H9 (cell line): ENCODE measurements at regions not wholly inside any gene's neighbourhood (a gene's known extent, or its start where the extent isn't known, plus 50 kb on each side); places are given as distances from the start of the nearest gene placed in this dataset.
A peak's percentile ranks its signal among the peaks of the same experiment; 100 is the strongest.

ENCODE experiments used
- DNase-seq: peaks from one replicate; pipeline ENCODE4 v3.0.0-alpha.2; 2017
- H2AFZ ChIP-seq: one replicate; pipeline ENCODE4 v1.6.1; 2013; ENCODE audit warnings: mild to moderate bottlenecking, low read length, control low read depth, moderate library complexity
- H2AK5ac ChIP-seq: 2 replicates; pipeline ENCODE4 v1.6.1; 2013; ENCODE audit warnings: low read length, control low read depth, mixed read lengths; ENCODE audit not compliant: insufficient read length
- H2BK120ac ChIP-seq: one replicate; pipeline ENCODE4 v1.6.1; 2013; ENCODE audit warnings: low read depth, mild to moderate bottlenecking, low read length, control low read depth, inconsistent platforms; ENCODE audit not compliant: poor library complexity, severe bottlenecking
- H2BK12ac ChIP-seq: 2 replicates; pipeline ENCODE4 v1.6.1; 2013; ENCODE audit warnings: low read length, control low read depth, mixed read lengths, low read depth; ENCODE audit not compliant: insufficient read length
- H2BK15ac ChIP-seq: 2 replicates; pipeline ENCODE4 v1.6.1; 2013; ENCODE audit warnings: low read depth, low read length, control low read depth
- H2BK20ac ChIP-seq: one replicate; pipeline ENCODE4 v1.6.1; 2013; ENCODE audit warnings: low read depth, mild to moderate bottlenecking, low read length, control low read depth, inconsistent platforms; ENCODE audit not compliant: poor library complexity, severe bottlenecking
- H2BK5ac ChIP-seq: 2 replicates; pipeline ENCODE4 v1.6.1; 2013; ENCODE audit warnings: low read length, control low read depth, mixed read lengths; ENCODE audit not compliant: insufficient read length
- H3K14ac ChIP-seq: 2 replicates; pipeline ENCODE4 v1.6.1; 2013; ENCODE audit warnings: low read length, control low read depth; ENCODE audit not compliant: insufficient read depth
- H3K18ac ChIP-seq: 2 replicates; pipeline ENCODE4 v1.6.1; 2013; ENCODE audit warnings: low read depth, mild to moderate bottlenecking, mixed read lengths, low read length, control low read depth; ENCODE audit not compliant: insufficient read length
- H3K23ac ChIP-seq: 2 replicates; pipeline ENCODE4 v1.6.1; 2013; ENCODE audit warnings: low read length, control low read depth, mixed read lengths, low read depth; ENCODE audit not compliant: insufficient read length
- H3K23me2 ChIP-seq: 2 replicates; pipeline ENCODE4 v1.6.1; 2013; ENCODE audit warnings: low read depth, mild to moderate bottlenecking, mixed read lengths, low read length, control low read depth; ENCODE audit not compliant: insufficient read length, poor library complexity, severe bottlenecking
- H3K27ac ChIP-seq: 2 replicates; pipeline ENCODE4 v1.5.1; 2013; ENCODE audit warnings: low read length, control low read depth, mixed read lengths, low read depth; ENCODE audit not compliant: insufficient read length
- H3K27me3 ChIP-seq: 2 replicates; pipeline ENCODE4 v1.6.1; 2013; ENCODE audit warnings: low read length, control low read depth, inconsistent platforms; ENCODE audit not compliant: insufficient read depth
- H3K4ac ChIP-seq: 2 replicates; pipeline ENCODE4 v1.6.1; 2013; ENCODE audit warnings: low read depth, mild to moderate bottlenecking, control low read depth, inconsistent platforms, low read length, moderate library complexity
- H3K4me1 ChIP-seq: 2 replicates; pipeline ENCODE4 v1.6.1; 2013; ENCODE audit warnings: low read length, control low read depth, inconsistent platforms; ENCODE audit not compliant: insufficient read depth
- H3K4me2 ChIP-seq: 2 replicates; pipeline ENCODE4 v1.6.1; 2013; ENCODE audit warnings: low read length, control low read depth, mixed read lengths; ENCODE audit not compliant: insufficient read length, insufficient read depth
- H3K56ac ChIP-seq: 2 replicates; pipeline ENCODE4 v1.6.1; 2013; ENCODE audit warnings: low read depth, mild to moderate bottlenecking, mixed read lengths, low read length, control low read depth; ENCODE audit not compliant: insufficient read length
- H3K79me1 ChIP-seq: 2 replicates; pipeline ENCODE4 v1.6.1; 2013; ENCODE audit warnings: low read depth, mild to moderate bottlenecking, moderate library complexity, low read length, control low read depth, inconsistent platforms; ENCODE audit not compliant: insufficient read depth, poor library complexity, severe bottlenecking
- H3K79me2 ChIP-seq: 2 replicates; pipeline ENCODE4 v1.6.1; 2013; ENCODE audit warnings: low read length, control low read depth, inconsistent platforms; ENCODE audit not compliant: insufficient read depth
- H3K9ac ChIP-seq: 2 replicates; pipeline ENCODE4 v1.6.1; 2013; ENCODE audit warnings: low read length, control low read depth, mixed read lengths; ENCODE audit not compliant: insufficient read length; ENCODE audit errors: extremely low read depth
- H3K9me3 ChIP-seq: one replicate; pipeline ENCODE4 v1.6.1; 2013; ENCODE audit warnings: low read depth, low read length, inconsistent platforms; ENCODE audit not compliant: control insufficient read depth
- H3T11ph ChIP-seq: one replicate; pipeline ENCODE4 v1.6.1; 2013; ENCODE audit warnings: mild to moderate bottlenecking, low read length, control low read depth, inconsistent platforms
- H4K20me1 ChIP-seq: one replicate; pipeline ENCODE4 v1.6.1; 2013; ENCODE audit not compliant: control insufficient read depth, insufficient read length, insufficient read depth
- H4K5ac ChIP-seq: 2 replicates; pipeline ENCODE4 v1.6.1; 2013; ENCODE audit warnings: low read depth, mild to moderate bottlenecking, mixed read lengths, low read length, control low read depth; ENCODE audit not compliant: insufficient read length
- H4K8ac ChIP-seq: replicated peaks from 2 replicates; pipeline ENCODE4 v1.6.1; 2013; ENCODE audit warnings: low read length, control low read depth, mixed read lengths, low read depth; ENCODE audit not compliant: insufficient read length
- H4K91ac ChIP-seq: 2 replicates; pipeline ENCODE4 v1.6.1; 2013; ENCODE audit warnings: low read depth, mild to moderate bottlenecking, moderate library complexity, mixed read lengths, low read length, control low read depth; ENCODE audit not compliant: insufficient read length
- H3K27ac Mint-ChIP-seq, 3 experiments: 2 replicates in 2 of 3; 3 replicates in 1 of 3; pipeline ENCODE4 v1.8.0; 2020 to 2021; ENCODE audit warnings: mixed read lengths in 3 of 3, mild to moderate bottlenecking in 1 of 3, moderate library complexity in 1 of 3
- H3K27me3 Mint-ChIP-seq: 2 replicates; pipeline ENCODE4 v1.8.0; 2021; ENCODE audit warnings: low read depth, mild to moderate bottlenecking, moderate library complexity, mixed read lengths
- H3K36me3 Mint-ChIP-seq, 3 experiments: 2 replicates in 2 of 3; 3 replicates in 1 of 3; pipeline ENCODE4 v1.8.0; 2020 to 2021; ENCODE audit warnings: low read depth in 3 of 3, mixed read lengths in 3 of 3; ENCODE audit not compliant: insufficient read depth in 1 of 3
- H3K4me1 Mint-ChIP-seq, 2 experiments: 2 replicates each; pipeline ENCODE4 v1.8.0; 2020; ENCODE audit warnings: mixed read lengths in 2 of 2
- H3K4me3 Mint-ChIP-seq, 2 experiments: 2 replicates in 1 of 2; 3 replicates in 1 of 2; pipeline ENCODE4 v1.8.0; 2020 to 2021; ENCODE audit warnings: mild to moderate bottlenecking in 2 of 2, mixed read lengths in 2 of 2, moderate library complexity in 1 of 2
- H3K9me3 Mint-ChIP-seq, 2 experiments: 2 replicates in 1 of 2; 3 replicates in 1 of 2; pipeline ENCODE4 v1.8.0; 2020; ENCODE audit warnings: mild to moderate bottlenecking in 2 of 2, mixed read lengths in 2 of 2, moderate library complexity in 1 of 2
- CTCF ChIP-seq: fragments of 200-600 bp; sonication (generic); conservative IDR thresholded peaks from 3 replicates; pipeline ENCODE4 v1.8.0; 2021; ENCODE audit warnings: antibody characterized with exemption, mild to moderate bottlenecking

GRCh38 chrX:113075521-113075920 lies 234.9 kb upstream of the AMOT start:
- Histone ChIP-seq H3K56ac (no peak overlapping the region), H2BK20ac (no peak overlapping the region), H3K4me2 (no peak overlapping the region), H4K5ac (no peak overlapping the region), H3K9ac (no peak overlapping the region), H2BK120ac (no peak overlapping the region), H3K79me1 (no peaks in the 10 kb centered on the region), H2BK15ac (no peak overlapping the region), H3K18ac (no peak overlapping the region), H2AFZ (no peak overlapping the region), H3K79me2 (no peaks in the 10 kb centered on the region), H3K14ac (no peak overlapping the region), H3K23me2 (no peaks in the 10 kb centered on the region), H3K4me1 (no peaks in the 10 kb centered on the region), H3K9me3 (no peaks in the 10 kb centered on the region), H4K20me1 (no peaks in the 10 kb centered on the region), H3K27me3 (no peaks in the 10 kb centered on the region), H3K27ac (no peak overlapping the region), H3T11ph (no peak overlapping the region), H2BK12ac (no peak overlapping the region), H4K91ac (no peak overlapping the region), H2BK5ac (no peak overlapping the region), H4K8ac (no peak overlapping the region), H2AK5ac (no peak overlapping the region), H3K23ac (no peak overlapping the region), H3K4ac (no peak overlapping the region)
- Mint-ChIP-seq H3K27me3 (0 out of 2 replicates have a peak, but pooled peaks cover 3% of the 10 kb centered on the region), H3K9me3 (peaks cover 15% of the 10 kb centered on the region in 2 experiments), H3K4me3 (no peak overlapping the region), H3K4me1 (peaks cover 12% of the 10 kb centered on the region in 2 experiments), H3K36me3 (peaks cover 8 to 31% (median 10%) of the 10 kb centered on the region in 3 experiments), H3K27ac (peak overlapping the region in 1 of 3 experiments; percentile 90; a peak in 2 of 7 replicates)
- no peak for TF ChIP-seq CTCF
- DNase-seq, result no peak
